ENCODE measurements at regions not wholly inside any gene's neighbourhood (a gene's known extent, or its start where the extent isn't known, plus 50 kb on each side); places are given as distances from the start of the nearest gene placed in this dataset.

DNA sequence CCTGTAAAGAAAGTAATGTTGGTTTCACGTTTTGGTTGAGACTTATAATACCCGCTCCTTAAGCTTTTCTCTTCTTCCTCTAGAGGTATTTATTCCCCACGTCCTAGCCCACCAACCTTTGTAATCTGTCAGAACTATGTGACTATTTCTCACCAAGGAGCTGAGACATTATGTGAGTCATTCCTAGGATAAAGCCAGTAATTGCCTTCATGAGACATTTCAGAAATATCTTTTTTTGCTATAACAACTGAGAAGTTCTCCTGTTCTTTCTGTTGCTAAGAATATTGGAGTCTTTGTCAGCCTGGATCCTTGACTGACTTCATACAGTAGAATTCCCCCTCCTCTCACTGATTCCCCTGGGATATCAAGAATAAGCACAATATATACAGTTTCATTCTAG, 1497.0 kb upstream of the TENM4 start:
- Histone ChIP-seq H3K27ac (ENCODE audit: control insufficient read depth, insufficient read depth) (no peak overlapping the region), H3K9me3 (replicated peaks; ENCODE audit: control insufficient read depth, insufficient read depth, low read length) (no peaks in the 10 kb centered on the region), H3K4me1 (ENCODE audit: control insufficient read depth, insufficient read depth, low read length) (no peaks in the 10 kb centered on the region), H3K4me3 (no peak overlapping the region), H4K20me1 (ENCODE audit: control insufficient read depth, insufficient read depth) (no peaks in the 10 kb centered on the region), H2AFZ (ENCODE audit: control insufficient read depth, low read depth, low read length) (no peak overlapping the region), H3K4me2 (ENCODE audit: control insufficient read depth, insufficient read depth) (no peak overlapping the region), H3K27me3 (replicated peaks in 1 of 2; ENCODE audit: control insufficient read depth in 2 of 2, insufficient read depth in 2 of 2, low read length in 1 of 2) (no peaks in the 10 kb centered on the region), H3K9ac (ENCODE audit: control insufficient read depth, insufficient read depth, low read length) (no peak overlapping the region), H3K36me3 (ENCODE audit: control insufficient read depth in 2 of 2, insufficient read depth in 2 of 2, low read length in 1 of 2) (no peaks in the 10 kb centered on the region), H3K79me2 (ENCODE audit: control insufficient read depth, insufficient read depth, low read length) (no peaks in the 10 kb centered on the region)
- FAIRE-seq (no peak), DNase-seq (ENCODE audit: low read depth, low spot score) (no peak), ATAC-seq (no peak)
- SMC1A ChIA-PET (ENCODE audit: uncharacterized antibody, unreplicated experiment), result interaction anchor here (1.8 kb wide), 1 partner anchor 8 kb away, joined by 4 read pairs; no protein-coding TSS in a partner anchor
- RAD21 ChIA-PET (ENCODE audit: unreplicated experiment), result no interaction called here
- TF ChIP-seq MEF2A (IDR thresholded peaks at IDR 0.05; ENCODE audit: insufficient read depth, low read depth, low read length) (no peak), CHD4 (IDR thresholded peaks at IDR 0.05) (no peak), CHD2 (IDR thresholded peaks at IDR 0.05; ENCODE audit: borderline replicate concordance, low read depth, low read length) (no peak), IKZF1 (conservative IDR thresholded peaks at IDR 0.05) (no peak), RCOR1 (conservative IDR thresholded peaks at IDR 0.05; ENCODE audit: low read depth, low read length) (no peak), BCL11A (IDR thresholded peaks at IDR 0.05; ENCODE audit: low read depth, low read length) (no peak), HDAC6 (IDR thresholded peaks at IDR 0.05; ENCODE audit: unreplicated experiment) (no peak), FOXK2 (IDR thresholded peaks at IDR 0.05) (no peak), CBX5 (IDR thresholded peaks at IDR 0.05; ENCODE audit: low read depth) (no peak), POLR2A (IDR thresholded peaks at IDR 0.05; ENCODE audit: low read depth, low read length) (no peak), CREM (IDR thresholded peaks at IDR 0.05; ENCODE audit: low read depth) (no peak), BRCA1 (IDR thresholded peaks at IDR 0.05; ENCODE audit: low read depth, low read length) (no peak), NR2C1 (IDR thresholded peaks at IDR 0.05) (no peak), TCF12 (IDR thresholded peaks at IDR 0.05; ENCODE audit: low read depth, low read length) (no peak), MYC (IDR thresholded peaks at IDR 0.05; ENCODE audit: insufficient read depth, insufficient read length, insufficient replicate concordance, low read length, severe bottlenecking) (no peak), STAT1 (conservative IDR thresholded peaks at IDR 0.05) (no peak)
- TF ChIP-seq, protein P1, sequence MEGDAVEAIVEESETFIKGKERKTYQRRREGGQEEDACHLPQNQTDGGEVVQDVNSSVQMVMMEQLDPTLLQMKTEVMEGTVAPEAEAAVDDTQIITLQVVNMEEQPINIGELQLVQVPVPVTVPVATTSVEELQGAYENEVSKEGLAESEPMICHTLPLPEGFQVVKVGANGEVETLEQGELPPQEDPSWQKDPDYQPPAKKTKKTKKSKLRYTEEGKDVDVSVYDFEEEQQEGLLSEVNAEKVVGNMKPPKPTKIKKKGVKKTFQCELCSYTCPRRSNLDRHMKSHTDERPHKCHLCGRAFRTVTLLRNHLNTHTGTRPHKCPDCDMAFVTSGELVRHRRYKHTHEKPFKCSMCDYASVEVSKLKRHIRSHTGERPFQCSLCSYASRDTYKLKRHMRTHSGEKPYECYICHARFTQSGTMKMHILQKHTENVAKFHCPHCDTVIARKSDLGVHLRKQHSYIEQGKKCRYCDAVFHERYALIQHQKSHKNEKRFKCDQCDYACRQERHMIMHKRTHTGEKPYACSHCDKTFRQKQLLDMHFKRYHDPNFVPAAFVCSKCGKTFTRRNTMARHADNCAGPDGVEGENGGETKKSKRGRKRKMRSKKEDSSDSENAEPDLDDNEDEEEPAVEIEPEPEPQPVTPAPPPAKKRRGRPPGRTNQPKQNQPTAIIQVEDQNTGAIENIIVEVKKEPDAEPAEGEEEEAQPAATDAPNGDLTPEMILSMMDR (IDR thresholded peaks at IDR 0.05 in 2 of 3, conservative IDR thresholded peaks at IDR 0.05 in 1 of 3; ENCODE audit: control insufficient read depth in 2 of 3, extremely low read depth in 1 of 3, insufficient read depth in 1 of 3, low read depth in 3 of 3, low read length in 3 of 3), result no peak
- BruUV-seq (replicated peaks), result no TSS peak
- in situ Hi-C loops (cut with MboI) (no loop called here), intact Hi-C loops (cut with micrococcal nuclease; ENCODE audit: unreplicated experiment) (no loop called here)
- WGBS (ENCODE audit: insufficient coverage, insufficient replicate concordance, low lambda C conversion rate, missing lambda C conversion rate), result 3% methylated on average over 3 of the region's 3 CpGs
- CTCF ChIA-PET, result no interaction called here
- POLR2A ChIA-PET, result no interaction called here
